Activated CD8-positive, alpha-beta memory T cell treated with anti-CD3 and anti-CD28 coated beads for 36 hours (primary cell): ENCODE measurements at regions not wholly inside any gene's neighbourhood (a gene's known extent, or its start where the extent isn't known, plus 50 kb on each side); places are given as distances from the start of the nearest gene placed in this dataset.

Source experiments
- CTCF ChIA-PET: fragments of 350-600 bp; sonication (Branson Sonifier 250); formaldehyde crosslinking; loops from one replicate; lab custom pipeline; 2021; ENCODE audit warnings: antibody characterized with exemption; lab: Charles Lee
- POLR2A ChIA-PET: fragments of 350-600 bp; sonication (Branson Sonifier 250); formaldehyde crosslinking; loops from one replicate; lab custom pipeline; 2021; ENCODE audit warnings: antibody characterized with exemption; lab: Charles Lee

GRCh38 chr6:3644739-3645012 is 106.8 kb downstream of the PXDC1 start:
- CTCF ChIA-PET, result no interaction called here
- POLR2A ChIA-PET, result no interaction called here

GRCh38 chr6:3643921-3644738 is 107.4 kb downstream of the PXDC1 start:
- ChIA-PET POLR2A (no interaction called here), CTCF (no interaction called here)

- ChIA-PET CTCF (no interaction called here), POLR2A (no interaction called here)
These were observed 110.6 kb downstream of the PXDC1 start for GRCh38 chr6:3640868-3641267.

GRCh38 chr6:3638662-3639061 is 112.9 kb downstream of the PXDC1 start:
- ChIA-PET CTCF (interaction anchor here (0.8 kb wide), 1 partner anchor 11 kb away, joined by 4 read pairs; no protein-coding TSS in a partner anchor), POLR2A (no interaction called here)

GRCh38 chr6:3636060-3636459 is 115.5 kb downstream of the PXDC1 start:
- CTCF ChIA-PET, result no interaction called here
- POLR2A ChIA-PET, result no interaction called here

GRCh38 chr6:3635482-3635881 is 116.0 kb downstream of the PXDC1 start:
- CTCF ChIA-PET, result no interaction called here
- POLR2A ChIA-PET, result no interaction called here

GRCh38 chr6:3634280-3634816 is 117.2 kb downstream of the PXDC1 start:
- POLR2A ChIA-PET, result no interaction called here
- CTCF ChIA-PET, result no interaction called here

- ChIA-PET CTCF (no interaction called here), POLR2A (no interaction called here)
These were observed 117.8 kb downstream of the PXDC1 start for GRCh38 chr6:3633711-3634110.

GRCh38 chr6:3631877-3632276 is 119.6 kb downstream of the PXDC1 start:
- CTCF ChIA-PET, result no interaction called here
- POLR2A ChIA-PET, result no interaction called here

- ChIA-PET POLR2A (no interaction called here), CTCF (no interaction called here)
These were observed 120.3 kb downstream of the PXDC1 start for GRCh38 chr6:3631186-3631585.

- ChIA-PET CTCF (no interaction called here), POLR2A (no interaction called here)
These were observed 121.2 kb downstream of the PXDC1 start for GRCh38 chr6:3630258-3630835.

- ChIA-PET CTCF (no interaction called here), POLR2A (no interaction called here)
These were observed 123.3 kb downstream of the PXDC1 start for GRCh38 chr6:3627956-3628835.

GRCh38 chr6:3627501-3627900 is 124.0 kb downstream of the PXDC1 start:
- POLR2A ChIA-PET, result no interaction called here
- CTCF ChIA-PET, result no interaction called here

GRCh38 chr6:3625980-3626563 is 125.4 kb downstream of the PXDC1 start:
- CTCF ChIA-PET, result no interaction called here
- POLR2A ChIA-PET, result no interaction called here

- ChIA-PET CTCF (no interaction called here), POLR2A (no interaction called here)
These were observed 126.1 kb downstream of the PXDC1 start for GRCh38 chr6:3625149-3625979.

GRCh38 chr6:3624250-3625136 is 127.0 kb downstream of the PXDC1 start:
- ChIA-PET CTCF (no interaction called here), POLR2A (no interaction called here)

GRCh38 chr6:3623451-3624249 is 127.9 kb downstream of the PXDC1 start:
- CTCF ChIA-PET, result no interaction called here
- POLR2A ChIA-PET, result no interaction called here
